Kidney epithelial cell (primary cell): ENCODE measurements at regions not wholly inside any gene's neighbourhood (a gene's known extent, or its start where the extent isn't known, plus 50 kb on each side); places are given as distances from the start of the nearest gene placed in this dataset.

Source experiments
- DNase-seq: peaks from one replicate; pipeline ENCODE4 v3.0.0-alpha.2; 2010; ENCODE audit warnings: low read depth
- H3K27me3 ChIP-seq: 2 replicates; pipeline ENCODE4 v1.6.0; 2011; ENCODE audit warnings: low read length; ENCODE audit not compliant: control insufficient read depth, insufficient read depth
- H3K36me3 ChIP-seq: 2 replicates; pipeline ENCODE4 v1.5.1; 2011; ENCODE audit warnings: low read length; ENCODE audit not compliant: control insufficient read depth, insufficient read depth
- H3K4me3 ChIP-seq: 2 replicates; pipeline ENCODE4 v1.5.1; 2011; ENCODE audit warnings: low read depth, mild to moderate bottlenecking, control low read depth, low read length
- TF ChIP-seq, protein P1 (sequence below): IDR thresholded peaks from 2 replicates; pipeline ENCODE4 v1.5.1; 2011; ENCODE audit warnings: mild to moderate bottlenecking, moderate library complexity, low read length, control low read depth, inconsistent platforms; ENCODE audit not compliant: insufficient read depth, poor library complexity, severe bottlenecking

DNA sequence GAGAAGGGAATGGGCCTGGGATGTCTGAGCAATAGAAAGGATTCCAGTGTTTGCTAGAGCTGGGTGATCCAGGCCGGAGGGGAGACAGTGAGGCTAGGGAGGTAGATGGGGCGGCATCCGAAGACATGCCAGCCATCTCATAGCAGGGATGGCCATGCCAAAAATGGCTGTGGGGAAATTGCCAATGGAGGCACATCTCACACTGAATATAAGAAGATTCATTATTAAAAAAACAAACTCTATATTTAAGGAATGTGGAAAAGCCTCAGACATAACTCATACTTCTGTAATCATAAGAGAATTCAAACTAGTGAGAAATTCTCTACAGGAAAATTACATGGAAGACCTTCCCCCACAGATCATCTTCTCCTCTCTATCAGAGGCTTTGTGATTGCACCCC, 289.2 kb downstream of the FGF9 start:
- TF ChIP-seq, protein P1, sequence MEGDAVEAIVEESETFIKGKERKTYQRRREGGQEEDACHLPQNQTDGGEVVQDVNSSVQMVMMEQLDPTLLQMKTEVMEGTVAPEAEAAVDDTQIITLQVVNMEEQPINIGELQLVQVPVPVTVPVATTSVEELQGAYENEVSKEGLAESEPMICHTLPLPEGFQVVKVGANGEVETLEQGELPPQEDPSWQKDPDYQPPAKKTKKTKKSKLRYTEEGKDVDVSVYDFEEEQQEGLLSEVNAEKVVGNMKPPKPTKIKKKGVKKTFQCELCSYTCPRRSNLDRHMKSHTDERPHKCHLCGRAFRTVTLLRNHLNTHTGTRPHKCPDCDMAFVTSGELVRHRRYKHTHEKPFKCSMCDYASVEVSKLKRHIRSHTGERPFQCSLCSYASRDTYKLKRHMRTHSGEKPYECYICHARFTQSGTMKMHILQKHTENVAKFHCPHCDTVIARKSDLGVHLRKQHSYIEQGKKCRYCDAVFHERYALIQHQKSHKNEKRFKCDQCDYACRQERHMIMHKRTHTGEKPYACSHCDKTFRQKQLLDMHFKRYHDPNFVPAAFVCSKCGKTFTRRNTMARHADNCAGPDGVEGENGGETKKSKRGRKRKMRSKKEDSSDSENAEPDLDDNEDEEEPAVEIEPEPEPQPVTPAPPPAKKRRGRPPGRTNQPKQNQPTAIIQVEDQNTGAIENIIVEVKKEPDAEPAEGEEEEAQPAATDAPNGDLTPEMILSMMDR = no peak
- no peak for DNase-seq
- H3K27me3 ChIP-seq = no peaks in the 10 kb centered on the region

DNA sequence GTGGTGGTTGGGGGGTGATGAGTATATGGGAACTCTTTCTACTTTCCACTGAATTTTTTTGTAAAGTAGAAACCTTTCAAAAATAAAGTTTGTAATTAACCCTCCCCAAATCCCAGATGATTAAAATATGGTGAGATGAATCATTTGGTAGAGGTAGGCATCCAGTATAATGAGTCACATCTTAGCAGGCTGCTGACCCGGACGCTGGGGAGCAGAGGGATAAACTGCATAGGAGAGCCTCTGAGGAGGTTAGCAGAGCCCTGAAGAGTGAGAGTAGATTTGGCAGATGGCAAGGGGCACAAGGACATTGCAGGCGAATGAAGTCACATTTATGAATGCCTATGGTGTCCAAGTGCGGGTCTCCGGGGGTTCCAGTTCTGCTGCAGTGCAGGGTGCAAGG, 293.8 kb downstream of the FGF9 start:
- TF ChIP-seq, protein P1 = no peak
- H3K36me3 ChIP-seq = no peaks in the 10 kb centered on the region
- no peak overlapping the region for H3K4me3 ChIP-seq
- DNase-seq = no peak
- H3K27me3 ChIP-seq = no peaks in the 10 kb centered on the region

More for the DNA sequence above, 289.2 kb downstream of the FGF9 start:
- Histone ChIP-seq H3K4me3 (no peak overlapping the region), H3K36me3 (no peaks in the 10 kb centered on the region)

DNA sequence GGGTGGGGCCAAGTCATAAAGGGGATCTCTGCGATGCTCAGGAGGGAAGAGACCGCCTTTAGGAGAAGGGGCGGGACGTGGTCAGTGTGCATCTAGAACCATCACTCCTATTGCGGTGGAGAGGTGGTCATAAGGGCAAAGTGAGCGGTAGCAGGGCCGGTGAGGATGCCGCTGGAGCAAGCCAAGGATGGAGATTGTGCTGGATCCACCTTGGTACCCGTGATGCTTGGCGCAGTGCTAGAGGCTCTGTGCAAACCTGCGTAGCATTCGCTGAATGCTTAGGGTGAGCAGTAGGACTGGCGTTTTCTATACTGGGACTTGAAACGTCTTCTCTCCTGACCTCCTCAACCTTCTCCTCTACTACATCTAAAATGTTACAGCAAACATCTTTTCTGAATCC, 294.2 kb downstream of the FGF9 start:
- Histone ChIP-seq H3K27me3 (no peaks in the 10 kb centered on the region), H3K4me3 (no peak overlapping the region), H3K36me3 (no peaks in the 10 kb centered on the region)
- no peak for DNase-seq
- TF ChIP-seq, protein P1 = no peak

DNA sequence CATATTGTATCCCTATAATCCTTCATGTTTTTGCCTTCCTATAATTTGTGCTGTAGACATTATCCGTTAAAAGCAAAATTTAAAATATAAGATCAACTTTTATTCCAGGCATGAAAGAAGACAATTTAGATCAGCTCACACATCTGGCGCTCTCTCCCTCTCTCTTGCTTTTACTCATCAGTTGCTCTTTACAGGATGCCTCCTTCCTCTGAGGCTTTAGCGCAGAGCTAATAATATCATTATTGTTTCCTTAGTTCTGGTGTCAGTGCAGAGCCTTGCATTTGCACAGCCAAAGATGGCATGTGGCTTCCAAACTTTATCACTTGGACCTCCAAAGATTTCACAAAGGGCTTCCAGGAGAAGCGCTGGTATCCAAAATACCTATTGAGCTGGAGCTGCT, 295.1 kb downstream of the FGF9 start:
- TF ChIP-seq, protein P1 = no peak
- no peaks in the 10 kb centered on the region for H3K36me3 ChIP-seq
- DNase-seq = no peak
- H3K27me3 ChIP-seq = no peaks in the 10 kb centered on the region
- no peak overlapping the region for H3K4me3 ChIP-seq

DNA sequence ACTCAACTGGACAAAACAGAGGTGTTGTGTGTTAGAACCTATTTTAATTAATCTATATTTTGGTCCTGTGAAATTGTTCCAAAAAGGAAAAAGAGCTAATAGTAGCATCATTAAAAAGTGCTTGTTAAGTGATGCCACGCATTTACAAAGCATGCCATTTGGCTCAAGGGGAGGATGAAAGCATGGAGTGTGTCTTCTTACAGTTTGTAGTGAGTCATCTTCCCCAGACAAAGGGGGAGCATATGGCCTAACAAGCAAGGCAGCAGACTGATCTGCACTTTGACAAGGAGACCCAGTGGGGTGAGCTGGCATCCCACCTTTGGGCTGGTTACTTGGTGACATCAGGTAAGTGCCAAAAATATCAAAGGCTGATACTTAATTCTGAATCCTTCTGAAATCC, 297.0 kb downstream of the FGF9 start:
- TF ChIP-seq, protein P1 = no peak
- no peaks in the 10 kb centered on the region for H3K36me3 ChIP-seq
- H3K27me3 ChIP-seq = no peaks in the 10 kb centered on the region
- no peak overlapping the region for H3K4me3 ChIP-seq
- DNase-seq = no peak

DNA sequence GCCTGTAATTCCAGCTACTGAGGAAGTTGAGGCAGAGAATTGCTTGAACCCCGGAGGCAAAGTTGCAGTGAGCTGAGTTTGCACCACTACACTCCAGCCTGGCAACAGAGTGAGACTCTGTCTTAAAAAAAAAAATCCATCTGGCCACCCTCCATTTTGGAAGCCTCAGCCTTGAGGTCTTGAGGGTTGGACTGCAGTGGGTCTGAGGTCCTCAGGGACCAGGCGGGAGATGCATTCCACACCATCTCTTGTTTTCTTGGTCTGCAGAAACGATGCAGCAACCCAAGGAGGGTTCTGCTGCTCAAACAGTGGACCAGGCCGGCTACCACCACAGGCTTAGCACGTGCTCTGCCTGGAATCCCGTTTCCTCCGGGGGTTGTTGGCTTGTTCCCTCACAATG, 299.3 kb downstream of the FGF9 start:
- no peaks in the 10 kb centered on the region for H3K36me3 ChIP-seq
- no peaks in the 10 kb centered on the region for H3K27me3 ChIP-seq
- no peak overlapping the region for H3K4me3 ChIP-seq
- TF ChIP-seq, protein P1 = no peak
- DNase-seq = no peak
